ENCODE measurements at regions not wholly inside any gene's neighbourhood (a gene's known extent, or its start where the extent isn't known, plus 50 kb on each side); places are given as distances from the start of the nearest gene placed in this dataset.

- no peak overlapping the region for H3K4me3 ChIP-seq (ENCODE audit: low read depth, low read length)
- H3K9me3 ChIP-seq (ENCODE audit: control insufficient read depth, insufficient read depth, low read depth, low read length) = no peaks in the 10 kb centered on the region
- CTCF ChIA-PET = no interaction called here
- no peak overlapping the region for H3K27ac ChIP-seq (ENCODE audit: extremely low read depth, low read depth, low read length)
- TF ChIP-seq SETDB1 (IDR thresholded peaks at IDR 0.05; ENCODE audit: insufficient read length, low read length) (no peak), ATF2 (tag by site-specific recombination; IDR thresholded peaks at IDR 0.05; ENCODE audit: low read depth) (no peak), ZNF48 (tag by site-specific recombination; IDR thresholded peaks at IDR 0.05) (no peak), ZNF621 (tag by site-specific recombination; IDR thresholded peaks at IDR 0.05) (no peak), ZNF529 (tag by site-specific recombination; IDR thresholded peaks at IDR 0.05; ENCODE audit: insufficient replicate concordance) (no peak), ZNF239 (tag by site-specific recombination; IDR thresholded peaks at IDR 0.05) (no peak), ZNF670 (tag by site-specific recombination; IDR thresholded peaks at IDR 0.05; ENCODE audit: low read depth) (no peak), ZSCAN5A (tag by site-specific recombination; IDR thresholded peaks at IDR 0.05) (no peak)
- no peaks in the 10 kb centered on the region for H3K36me3 ChIP-seq (ENCODE audit: control insufficient read depth in 2 of 2, insufficient read depth in 1 of 2, low read length in 2 of 2)
- H3K4me1 ChIP-seq (ENCODE audit: control insufficient read depth, insufficient read depth, low read length) = no peaks in the 10 kb centered on the region
- POLR2A ChIA-PET = no interaction called here
Observed at GRCh38 chr9:88678008-88678407, 143.0 kb downstream of the NXNL2 start.

GRCh38 chr9:88678431-88678830 is 143.5 kb downstream of the NXNL2 start:
- Histone ChIP-seq H3K4me1 (ENCODE audit: control insufficient read depth, insufficient read depth, low read length) (no peaks in the 10 kb centered on the region), H3K9me3 (ENCODE audit: control insufficient read depth, insufficient read depth, low read depth, low read length) (no peaks in the 10 kb centered on the region), H3K4me3 (ENCODE audit: low read depth, low read length) (no peak overlapping the region), H3K36me3 (ENCODE audit: control insufficient read depth in 2 of 2, insufficient read depth in 1 of 2, low read length in 2 of 2) (no peaks in the 10 kb centered on the region), H3K27ac (ENCODE audit: extremely low read depth, low read depth, low read length) (no peak overlapping the region)
- ChIA-PET CTCF (no interaction called here), POLR2A (no interaction called here)
- TF ChIP-seq HOXC10 (CRISPR knock-in tag; IDR thresholded peaks at IDR 0.05) = no peak
- no peak for TF ChIP-seq ZNF776 (tag by site-specific recombination; IDR thresholded peaks at IDR 0.05; ENCODE audit: borderline replicate concordance)
- no peak for TF ChIP-seq ZNF121 (tag by site-specific recombination; IDR thresholded peaks at IDR 0.05)
- TF ChIP-seq ZNF16 (tag by site-specific recombination; IDR thresholded peaks at IDR 0.05; ENCODE audit: low read depth) = no peak
- TF ChIP-seq ZNF670 (tag by site-specific recombination; IDR thresholded peaks at IDR 0.05; ENCODE audit: low read depth) = no peak
- TF ChIP-seq PRDM2 (tag by site-specific recombination; IDR thresholded peaks at IDR 0.05; ENCODE audit: borderline replicate concordance) = no peak
- no peak for TF ChIP-seq ZFP41 (tag by site-specific recombination; IDR thresholded peaks at IDR 0.05; ENCODE audit: borderline replicate concordance)
- no peak for TF ChIP-seq ZNF114 (tag by site-specific recombination; IDR thresholded peaks at IDR 0.05)
- TF ChIP-seq, protein P1, sequence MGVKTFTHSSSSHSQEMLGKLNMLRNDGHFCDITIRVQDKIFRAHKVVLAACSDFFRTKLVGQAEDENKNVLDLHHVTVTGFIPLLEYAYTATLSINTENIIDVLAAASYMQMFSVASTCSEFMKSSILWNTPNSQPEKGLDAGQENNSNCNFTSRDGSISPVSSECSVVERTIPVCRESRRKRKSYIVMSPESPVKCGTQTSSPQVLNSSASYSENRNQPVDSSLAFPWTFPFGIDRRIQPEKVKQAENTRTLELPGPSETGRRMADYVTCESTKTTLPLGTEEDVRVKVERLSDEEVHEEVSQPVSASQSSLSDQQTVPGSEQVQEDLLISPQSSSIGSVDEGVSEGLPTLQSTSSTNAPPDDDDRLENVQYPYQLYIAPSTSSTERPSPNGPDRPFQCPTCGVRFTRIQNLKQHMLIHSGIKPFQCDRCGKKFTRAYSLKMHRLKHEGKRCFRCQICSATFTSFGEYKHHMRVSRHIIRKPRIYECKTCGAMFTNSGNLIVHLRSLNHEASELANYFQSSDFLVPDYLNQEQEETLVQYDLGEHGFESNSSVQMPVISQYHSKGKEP (tag by site-specific recombination; IDR thresholded peaks at IDR 0.05) = no peak
- no peak for TF ChIP-seq ZNF2 (tag by site-specific recombination; IDR thresholded peaks at IDR 0.05)
- TF ChIP-seq ZNF157 (tag by site-specific recombination; IDR thresholded peaks at IDR 0.05) = no peak
- TF ChIP-seq ZBTB1 (tag by site-specific recombination; IDR thresholded peaks at IDR 0.05) = no peak
- no peak for TF ChIP-seq ZNF629 (tag by site-specific recombination; IDR thresholded peaks at IDR 0.05)
- no peak for TF ChIP-seq BCL11B (tag by site-specific recombination; IDR thresholded peaks at IDR 0.05; ENCODE audit: low read depth)
- TF ChIP-seq ZNF501 (tag by site-specific recombination; IDR thresholded peaks at IDR 0.05) = no peak
- no peak for TF ChIP-seq ZNF423 (tag by site-specific recombination; IDR thresholded peaks at IDR 0.05)
- TF ChIP-seq ZNF18 (tag by site-specific recombination; IDR thresholded peaks at IDR 0.05) = no peak
- TF ChIP-seq ZNF544 (tag by site-specific recombination; IDR thresholded peaks at IDR 0.05) = no peak
